Neutrophil (primary cell): ENCODE measurements at regions not wholly inside any gene's neighbourhood (a gene's known extent, or its start where the extent isn't known, plus 50 kb on each side); places are given as distances from the start of the nearest gene placed in this dataset.

ENCODE experiments used
- H3K27ac ChIP-seq: fragments of 200-600 bp; sonication (generic); 2 replicates; pipeline ENCODE4 v1.5.1; 2016; ENCODE audit warnings: mild to moderate bottlenecking, moderate library complexity
- H3K27me3 ChIP-seq: fragments of 200-600 bp; sonication (generic); 2 replicates; pipeline ENCODE4 v1.6.0; 2016; ENCODE audit warnings: mild to moderate bottlenecking
- H3K36me3 ChIP-seq: fragments of 200-600 bp; sonication (generic); 2 replicates; pipeline ENCODE4 v1.5.1; 2017
- H3K4me1 ChIP-seq, 2 experiments: fragments of 200-600 bp in 1 of 2; sonication (generic) in 1 of 2; 1 replicate in 1 of 2; 2 replicates in 1 of 2; pipeline versions ENCODE4 v1.5.1 to v1.6.1; 2013 to 2016; ENCODE audit warnings: low read depth in 1 of 2, low read length in 1 of 2, mild to moderate bottlenecking in 1 of 2, moderate library complexity in 1 of 2; ENCODE audit not compliant: control insufficient read depth in 1 of 2, insufficient read depth in 1 of 2
- H3K4me3 ChIP-seq, 2 experiments: fragments of 200-600 bp in 1 of 2; sonication (generic) in 1 of 2; 1 replicate in 1 of 2; 2 replicates in 1 of 2; pipeline ENCODE4 v1.5.1; 2013 to 2016; ENCODE audit warnings: low read depth in 1 of 2, low read length in 1 of 2, mild to moderate bottlenecking in 1 of 2, moderate library complexity in 1 of 2
- H3K9me3 ChIP-seq: fragments of 200-600 bp; sonication (generic); 2 replicates; pipeline ENCODE4 v1.5.1; 2016
- TF ChIP-seq, protein P1 (sequence below): fragments of 200-600 bp; sonication (generic); IDR thresholded peaks from 2 replicates; pipeline ENCODE4 v1.5.1; 2016; ENCODE audit warnings: antibody characterized with exemption

DNA sequence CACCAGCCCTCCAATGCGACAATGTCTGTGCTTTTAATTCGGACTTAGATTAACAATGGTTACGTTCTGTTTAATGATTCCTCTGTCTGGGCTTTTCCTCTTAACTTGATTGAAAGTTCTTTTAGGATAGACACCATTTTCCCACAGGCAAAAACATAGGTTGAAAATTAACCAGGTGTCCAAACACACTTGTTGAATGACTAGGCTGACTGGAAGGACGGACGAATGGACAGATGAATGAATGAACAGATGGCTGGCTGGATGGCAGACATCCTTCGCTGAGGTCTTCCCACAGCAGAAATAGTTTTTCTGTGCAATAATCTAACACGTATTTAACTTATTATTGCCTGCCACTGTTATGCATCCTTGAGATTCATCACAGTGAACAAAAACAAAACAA is 298.8 kb downstream of the SRBD1 start:
- no peaks in the 10 kb centered on the region for H3K4me1 ChIP-seq
- no peaks in the 10 kb centered on the region for H3K36me3 ChIP-seq
- TF ChIP-seq, protein P1, sequence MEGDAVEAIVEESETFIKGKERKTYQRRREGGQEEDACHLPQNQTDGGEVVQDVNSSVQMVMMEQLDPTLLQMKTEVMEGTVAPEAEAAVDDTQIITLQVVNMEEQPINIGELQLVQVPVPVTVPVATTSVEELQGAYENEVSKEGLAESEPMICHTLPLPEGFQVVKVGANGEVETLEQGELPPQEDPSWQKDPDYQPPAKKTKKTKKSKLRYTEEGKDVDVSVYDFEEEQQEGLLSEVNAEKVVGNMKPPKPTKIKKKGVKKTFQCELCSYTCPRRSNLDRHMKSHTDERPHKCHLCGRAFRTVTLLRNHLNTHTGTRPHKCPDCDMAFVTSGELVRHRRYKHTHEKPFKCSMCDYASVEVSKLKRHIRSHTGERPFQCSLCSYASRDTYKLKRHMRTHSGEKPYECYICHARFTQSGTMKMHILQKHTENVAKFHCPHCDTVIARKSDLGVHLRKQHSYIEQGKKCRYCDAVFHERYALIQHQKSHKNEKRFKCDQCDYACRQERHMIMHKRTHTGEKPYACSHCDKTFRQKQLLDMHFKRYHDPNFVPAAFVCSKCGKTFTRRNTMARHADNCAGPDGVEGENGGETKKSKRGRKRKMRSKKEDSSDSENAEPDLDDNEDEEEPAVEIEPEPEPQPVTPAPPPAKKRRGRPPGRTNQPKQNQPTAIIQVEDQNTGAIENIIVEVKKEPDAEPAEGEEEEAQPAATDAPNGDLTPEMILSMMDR, result no peak

DNA sequence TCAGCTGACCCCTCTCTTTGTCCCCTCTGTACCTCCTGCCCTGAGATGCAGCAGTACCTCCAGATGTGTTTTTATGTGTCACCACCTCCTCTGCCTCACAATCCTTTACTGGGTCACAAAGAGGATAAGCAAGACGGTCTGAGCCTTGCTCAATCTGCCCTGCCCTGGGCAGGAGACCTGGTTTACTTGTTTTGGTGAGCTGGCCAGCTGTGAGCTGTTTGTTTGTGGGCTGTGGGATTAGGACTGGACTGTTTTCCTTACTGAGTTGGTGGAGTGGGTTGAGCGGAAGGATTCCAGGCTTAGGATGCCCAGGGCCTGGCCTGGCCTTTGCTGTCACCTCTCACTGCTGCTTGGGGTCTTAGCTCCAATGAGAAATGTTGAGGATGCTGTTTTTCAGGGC is 299.5 kb downstream of the SRBD1 start:
- Histone ChIP-seq H3K27me3 (no peaks in the 10 kb centered on the region), H3K4me1 (no peaks in the 10 kb centered on the region), H3K9me3 (no peaks in the 10 kb centered on the region), H3K36me3 (no peaks in the 10 kb centered on the region), H3K4me3 (no peak overlapping the region), H3K27ac (no peak overlapping the region)
- TF ChIP-seq, protein P1, result no peak

More for the DNA sequence above, 298.8 kb downstream of the SRBD1 start:
- Histone ChIP-seq H3K4me3 (no peak overlapping the region), H3K27me3 (no peaks in the 10 kb centered on the region), H3K27ac (no peak overlapping the region), H3K9me3 (no peaks in the 10 kb centered on the region)

DNA sequence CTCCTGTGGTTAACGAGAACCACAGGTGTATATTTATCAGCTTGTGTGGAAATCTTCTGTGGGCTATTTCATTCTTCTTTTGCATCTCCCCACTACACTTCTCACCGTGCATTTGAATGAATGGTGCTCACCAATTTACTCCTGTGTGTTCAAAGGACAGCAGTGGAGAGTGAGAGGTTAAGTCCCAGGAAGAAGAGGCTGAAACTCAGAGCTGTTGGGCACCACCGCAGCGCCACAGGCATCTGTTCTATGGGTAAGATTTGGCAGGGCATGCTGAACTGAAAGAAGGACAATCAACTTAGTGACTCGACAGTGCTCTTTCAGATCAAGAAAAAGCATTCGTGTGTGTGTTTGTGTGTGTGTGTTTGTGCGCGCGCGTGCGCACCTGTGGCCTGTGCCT is 297.9 kb upstream of the SIX2 start:
- Histone ChIP-seq H3K4me3 (no peak overlapping the region), H3K4me1 (no peaks in the 10 kb centered on the region), H3K27ac (no peak overlapping the region), H3K9me3 (no peaks in the 10 kb centered on the region), H3K36me3 (no peaks in the 10 kb centered on the region), H3K27me3 (peaks cover 7% of the 10 kb centered on the region)
- TF ChIP-seq, protein P1, result no peak

DNA sequence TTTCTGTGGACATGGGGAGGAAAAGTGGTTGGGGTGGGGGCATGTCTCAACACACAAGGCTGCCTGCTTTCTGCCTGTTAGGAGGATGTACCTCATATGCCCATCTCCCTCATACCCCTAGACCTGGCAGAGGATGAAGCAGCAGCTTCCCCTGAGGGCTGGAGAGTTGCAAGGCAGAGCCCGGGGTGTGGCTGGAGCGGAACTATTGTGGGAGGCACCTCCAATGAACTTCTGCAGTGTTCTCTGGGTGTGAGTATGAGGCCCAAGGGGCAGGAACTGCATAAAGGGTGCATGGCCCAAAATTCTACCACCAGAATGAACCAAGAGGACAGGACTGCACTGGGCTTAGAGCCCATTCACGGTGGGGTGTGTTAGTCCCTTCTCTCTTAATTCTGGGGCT is 296.3 kb upstream of the SIX2 start:
- TF ChIP-seq, protein P1, result no peak
- peaks cover 7% of the 10 kb centered on the region for H3K27me3 ChIP-seq
- no peaks in the 10 kb centered on the region for H3K9me3 ChIP-seq
- no peaks in the 10 kb centered on the region for H3K36me3 ChIP-seq
- H3K27ac ChIP-seq, result no peak overlapping the region
- no peaks in the 10 kb centered on the region for H3K4me1 ChIP-seq
- no peak overlapping the region for H3K4me3 ChIP-seq

DNA sequence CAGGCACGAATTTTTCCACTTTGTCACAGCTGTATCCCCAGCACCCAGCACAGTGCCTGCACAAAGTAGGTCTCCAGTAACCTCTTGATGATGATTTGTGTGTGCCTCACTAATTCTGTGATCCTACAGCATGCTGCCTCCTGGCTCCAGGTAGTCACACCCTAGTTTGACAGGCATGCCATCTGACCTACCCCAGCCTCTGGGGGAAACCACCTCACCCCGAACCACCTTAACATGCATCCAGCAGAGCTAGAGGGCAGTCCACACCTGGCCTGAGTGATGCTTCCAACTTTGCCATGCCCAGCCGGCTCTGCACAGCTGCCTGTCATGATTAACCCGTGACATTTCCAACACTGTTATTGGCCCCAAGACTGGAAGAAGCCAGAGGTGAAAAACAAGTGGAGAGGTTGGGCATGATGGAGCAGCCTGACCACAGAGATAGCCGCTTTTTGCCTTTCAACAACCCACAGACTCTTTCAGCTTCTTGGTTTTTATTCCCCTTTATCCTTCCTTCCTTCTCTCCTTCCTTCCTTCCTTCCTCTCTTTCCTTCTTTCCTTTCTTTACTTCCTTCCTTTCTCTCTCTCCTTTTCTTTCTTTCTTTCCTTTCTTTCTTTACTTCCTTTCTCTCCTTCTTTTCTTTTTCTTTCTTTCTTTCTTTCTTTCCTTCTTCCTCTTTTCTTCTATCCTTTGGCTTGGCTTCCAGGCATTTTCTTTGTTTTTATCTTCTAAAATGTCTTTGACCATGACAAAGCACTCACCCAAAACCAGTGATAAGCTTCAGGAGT is 294.4 kb upstream of the SIX2 start:
- Histone ChIP-seq H3K9me3 (no peaks in the 10 kb centered on the region), H3K36me3 (no peaks in the 10 kb centered on the region), H3K4me1 (no peaks in the 10 kb centered on the region), H3K4me3 (no peak overlapping the region), H3K27ac (no peak overlapping the region), H3K27me3 (peaks cover 7% of the 10 kb centered on the region)
- TF ChIP-seq, protein P1, result no peak
